22Rv1 (cell line): ENCODE measurements at regions not wholly inside any gene's neighbourhood (a gene's known extent, or its start where the extent isn't known, plus 50 kb on each side); places are given as distances from the start of the nearest gene placed in this dataset.

Experiments
- CTCF ChIP-seq: fragments of 450-650 bp; IDR thresholded peaks from 2 replicates; pipeline ENCODE4 v1.5.1; 2017; ENCODE audit warnings: mild to moderate bottlenecking
- ZFX ChIP-seq: fragments of 450-650 bp; IDR thresholded peaks from 2 replicates; pipeline ENCODE4 v1.6.1; 2017; ENCODE audit warnings: antibody characterized with exemption, borderline replicate concordance

DNA sequence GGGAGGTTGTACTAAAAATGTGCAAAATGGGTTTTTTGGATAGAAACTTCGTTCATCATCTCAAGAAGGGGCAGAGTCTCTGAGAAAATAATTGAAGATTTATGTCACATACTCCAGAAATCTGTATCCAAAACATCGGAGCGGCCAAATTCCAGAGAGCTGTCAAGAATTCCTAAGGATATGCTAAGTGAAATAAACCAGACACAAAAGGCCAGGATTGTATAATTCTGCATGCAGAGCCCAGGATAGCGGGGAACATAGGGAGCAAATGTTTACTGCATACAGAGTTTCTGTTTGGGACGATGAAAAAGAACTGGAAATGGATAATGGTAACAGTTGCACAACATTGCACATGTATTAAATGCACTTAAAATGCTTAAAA lies 224.2 kb upstream of the AUTS2 start:
- TF ChIP-seq CTCF (no peak), ZFX (no peak)
